ENCODE measurements at regions not wholly inside any gene's neighbourhood (a gene's known extent, or its start where the extent isn't known, plus 50 kb on each side); places are given as distances from the start of the nearest gene placed in this dataset.

GRCh38 chr5:29960323-29960722 is 1233.2 kb upstream of the CDH6 start:
- TF ChIP-seq CTCF (IDR thresholded peaks at IDR 0.05; ENCODE audit: low read depth, low read length) (no peak), POLR2A (IDR thresholded peaks at IDR 0.05; ENCODE audit: extremely low read depth, insufficient read length) (no peak)
- TF ChIP-seq, protein P1, sequence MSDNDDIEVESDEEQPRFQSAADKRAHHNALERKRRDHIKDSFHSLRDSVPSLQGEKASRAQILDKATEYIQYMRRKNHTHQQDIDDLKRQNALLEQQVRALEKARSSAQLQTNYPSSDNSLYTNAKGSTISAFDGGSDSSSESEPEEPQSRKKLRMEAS (IDR thresholded peaks at IDR 0.05; ENCODE audit: low read depth, low read length) = no peak
